GM08714 (cell line): ENCODE measurements at regions not wholly inside any gene's neighbourhood (a gene's known extent, or its start where the extent isn't known, plus 50 kb on each side); places are given as distances from the start of the nearest gene placed in this dataset.

Experiments used
- H3K4me3 ChIP-seq: fragments of 200-500 bp; sonication (Bioruptor generic); 2 replicates; pipeline ENCODE4 v1.5.1; 2014; ENCODE audit warnings: mild to moderate bottlenecking, low read length, inconsistent platforms
- ZNF274 ChIP-seq: IDR thresholded peaks from 2 replicates; pipeline ENCODE4 v1.6.1; 2012; ENCODE audit warnings: mild to moderate bottlenecking, low read depth, low read length

- no peak overlapping the region for H3K4me3 ChIP-seq
- TF ChIP-seq ZNF274 = no peak
These were observed 59.8 kb upstream of the GPM6A start for GRCh38 chr4:175871774-175872405.

- no peak for TF ChIP-seq ZNF274
- no peak overlapping the region for H3K4me3 ChIP-seq
These were observed 61.6 kb upstream of the GPM6A start for GRCh38 chr4:175873707-175874106.

DNA sequence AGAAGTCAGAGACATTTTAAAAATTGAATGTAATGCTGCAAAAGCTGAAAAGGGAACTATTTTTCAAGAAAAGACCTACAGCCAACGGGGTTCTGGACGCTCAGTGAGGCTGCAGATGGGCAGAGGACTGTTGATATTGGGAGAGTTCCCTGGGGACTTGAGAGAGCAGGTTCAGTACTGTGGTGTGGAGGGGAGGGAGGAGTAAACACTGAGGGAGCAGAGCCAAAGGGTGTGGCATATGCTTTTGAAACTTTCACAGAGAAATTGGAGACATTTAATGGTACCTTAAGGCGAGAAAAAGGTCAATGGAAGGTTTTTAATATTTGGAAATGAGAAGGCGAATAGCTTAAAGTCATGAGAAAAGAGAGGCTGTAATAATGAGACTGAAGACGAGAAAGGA, 62.2 kb upstream of the GPM6A start:
- no peak overlapping the region for H3K4me3 ChIP-seq
- no peak for TF ChIP-seq ZNF274

GRCh38 chr4:175875993-175876771, 64.1 kb upstream of the GPM6A start:
- no peak for TF ChIP-seq ZNF274
- H3K4me3 ChIP-seq = no peak overlapping the region

- H3K4me3 ChIP-seq = no peak overlapping the region
- TF ChIP-seq ZNF274 = no peak
These were observed 70.8 kb upstream of the GPM6A start for GRCh38 chr4:175882891-175883290.

- no peak overlapping the region for H3K4me3 ChIP-seq
- no peak for TF ChIP-seq ZNF274
These were observed 72.0 kb upstream of the GPM6A start for GRCh38 chr4:175884048-175884447.

- H3K4me3 ChIP-seq = no peak overlapping the region
- no peak for TF ChIP-seq ZNF274
These were observed 79.2 kb upstream of the GPM6A start for GRCh38 chr4:175891231-175891630.

GRCh38 chr4:175891851-175892250, 79.8 kb upstream of the GPM6A start:
- no peak for TF ChIP-seq ZNF274
- no peak overlapping the region for H3K4me3 ChIP-seq

DNA sequence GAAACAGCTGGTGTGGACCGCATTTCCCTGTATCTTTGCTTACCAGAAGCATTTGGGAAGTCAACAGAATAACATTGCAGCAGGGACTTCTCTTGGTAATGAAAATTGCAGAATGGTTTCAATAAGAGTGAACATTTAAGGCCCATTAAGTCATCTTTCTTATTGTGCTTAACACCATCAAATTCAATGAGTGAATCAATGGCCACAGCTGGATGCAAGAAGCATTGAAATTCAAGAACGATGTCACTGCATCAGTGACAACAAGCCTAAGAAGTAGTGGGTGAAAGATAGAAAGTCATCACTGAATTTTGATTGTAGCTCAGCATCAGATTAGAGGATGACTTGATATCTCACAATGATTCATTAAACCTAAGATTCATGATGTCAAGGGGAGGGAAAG, 93.9 kb upstream of the GPM6A start:
- no peak for TF ChIP-seq ZNF274
- H3K4me3 ChIP-seq = no peak overlapping the region

- H3K4me3 ChIP-seq = no peak overlapping the region
- no peak for TF ChIP-seq ZNF274
These were observed 94.3 kb upstream of the GPM6A start for GRCh38 chr4:175906384-175906783.

DNA sequence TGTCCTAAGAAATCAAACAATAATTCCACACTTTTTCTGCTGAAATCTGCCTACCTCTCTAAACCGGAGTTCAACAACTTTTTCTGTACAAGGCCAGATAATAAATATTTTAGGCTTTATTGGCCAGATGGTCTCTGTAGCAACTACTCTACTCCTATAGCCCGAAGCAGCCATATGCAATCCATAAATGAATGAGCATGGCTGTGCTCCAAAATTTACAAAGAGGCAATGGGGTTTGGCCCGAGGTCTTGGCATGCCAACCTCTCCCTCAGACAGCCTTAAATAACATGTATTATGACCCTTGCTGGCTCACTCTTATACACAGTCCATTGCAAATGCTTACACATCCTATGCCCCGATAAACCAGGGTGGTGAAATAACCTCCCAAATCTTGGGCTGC, 98.6 kb upstream of the GPM6A start:
- no peak overlapping the region for H3K4me3 ChIP-seq
- TF ChIP-seq ZNF274 = no peak

DNA sequence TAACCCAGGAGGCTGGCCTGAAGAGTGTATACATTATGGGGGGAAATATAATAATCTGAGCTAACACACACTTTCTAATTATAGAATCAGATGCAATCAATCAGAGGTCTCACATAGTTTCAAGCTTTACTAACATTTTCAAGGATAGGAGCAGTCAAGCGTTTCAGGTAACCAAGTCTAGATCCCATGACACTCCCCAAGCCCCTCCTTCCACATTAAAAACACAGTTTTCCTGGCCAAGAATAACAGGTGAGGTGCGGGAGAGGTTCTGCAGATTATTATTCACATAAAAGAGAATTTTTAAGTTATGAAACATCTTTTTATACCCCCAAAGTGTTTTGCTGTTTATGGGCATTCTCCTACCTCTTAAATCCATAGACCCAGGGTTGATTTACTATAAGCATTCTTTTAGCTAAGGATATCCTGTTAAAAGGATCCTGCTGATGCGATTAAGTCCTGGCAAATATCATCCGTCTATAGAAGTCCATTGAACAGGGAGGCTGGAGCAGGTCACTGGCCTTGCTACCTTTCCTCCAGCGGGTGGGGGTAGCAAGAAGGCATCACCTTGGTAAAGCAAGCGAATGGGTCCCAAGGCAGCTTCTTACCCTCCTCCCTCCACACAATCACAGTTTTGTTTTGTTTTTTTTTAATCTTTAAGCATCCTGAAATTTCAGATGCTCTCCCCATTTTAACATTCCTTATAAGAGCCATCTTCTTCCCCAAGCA, 104.7 kb upstream of the GPM6A start:
- TF ChIP-seq ZNF274 = no peak

GRCh38 chr4:175927121-175927520, 115.1 kb upstream of the GPM6A start:
- no peak for TF ChIP-seq ZNF274
- no peak overlapping the region for H3K4me3 ChIP-seq

More for the DNA sequence above, 104.7 kb upstream of the GPM6A start:
- no peak overlapping the region for H3K4me3 ChIP-seq

GRCh38 chr4:175929441-175929840, 117.4 kb upstream of the GPM6A start:
- TF ChIP-seq ZNF274 = no peak
- H3K4me3 ChIP-seq = no peak overlapping the region

DNA sequence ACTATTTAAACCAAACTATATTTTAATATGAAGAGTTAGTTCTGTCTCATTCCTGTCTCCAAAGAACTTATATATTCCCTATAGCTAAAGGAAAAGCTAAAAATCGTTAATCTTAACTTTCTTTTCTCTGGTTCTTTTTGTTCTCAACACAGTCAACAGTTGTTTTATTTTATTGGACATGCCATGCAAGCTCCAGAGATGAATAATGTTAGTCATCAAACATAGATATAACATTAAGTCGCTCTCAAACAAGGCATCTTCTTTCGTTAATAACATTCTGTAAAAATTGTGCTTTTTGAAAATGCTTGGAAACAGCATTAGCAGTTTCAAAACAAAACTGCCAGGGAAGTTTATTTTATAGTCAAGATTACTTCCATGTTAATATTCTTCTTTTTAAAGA, 117.9 kb upstream of the GPM6A start:
- no peak overlapping the region for H3K4me3 ChIP-seq
- TF ChIP-seq ZNF274 = no peak
